ENCODE measurements at regions not wholly inside any gene's neighbourhood (a gene's known extent, or its start where the extent isn't known, plus 50 kb on each side); places are given as distances from the start of the nearest gene placed in this dataset.

- DNase-seq = no peak
Observed at GRCh38 chr4:181581983-181582382, 661.2 kb upstream of the TENM3 start.

DNA sequence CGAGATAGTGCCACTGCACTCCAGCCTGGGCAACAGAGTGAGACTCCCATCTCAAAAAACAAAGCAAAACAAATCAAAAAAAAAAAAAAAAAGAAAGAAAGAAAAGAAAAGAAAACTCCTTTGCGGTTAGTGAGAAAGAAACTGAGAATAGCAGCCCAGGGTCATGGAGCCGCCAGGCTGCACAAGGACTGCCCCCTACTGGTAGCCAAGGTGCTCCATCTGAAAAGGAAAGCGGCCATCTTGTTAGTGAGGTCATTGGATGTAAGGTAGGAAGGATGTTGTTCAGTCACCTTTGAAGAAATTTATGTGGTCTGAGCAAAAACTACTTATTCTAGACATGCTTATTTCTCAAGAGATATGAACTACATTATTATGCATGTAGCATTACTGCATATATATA is 660.6 kb upstream of the TENM3 start:
- DNase-seq = no peak

- DNase-seq = no peak
Observed at GRCh38 chr4:181588733-181589302, 654.4 kb upstream of the TENM3 start.

- DNase-seq = no peak
Observed at GRCh38 chr4:181592221-181592745, 650.9 kb upstream of the TENM3 start.

DNA sequence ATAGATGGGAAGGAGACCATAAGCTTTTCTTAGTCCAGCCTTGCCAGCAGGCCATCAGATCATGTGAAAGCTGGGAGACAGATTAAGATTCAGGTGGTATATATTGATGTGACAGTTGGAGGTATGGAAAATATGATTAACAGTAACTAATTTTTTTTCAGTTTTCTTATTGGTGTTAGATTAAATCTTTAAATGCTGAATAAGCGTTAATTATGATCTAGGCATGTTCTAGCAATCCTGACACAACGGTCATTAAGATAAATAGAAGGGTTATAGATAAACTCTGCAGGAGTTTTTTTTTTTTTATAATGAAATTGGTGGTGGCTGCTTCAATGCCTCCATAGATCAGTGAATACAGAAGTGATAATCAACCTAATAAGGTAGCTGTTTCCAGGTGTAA is 649.5 kb upstream of the TENM3 start:
- DNase-seq = no peak

DNA sequence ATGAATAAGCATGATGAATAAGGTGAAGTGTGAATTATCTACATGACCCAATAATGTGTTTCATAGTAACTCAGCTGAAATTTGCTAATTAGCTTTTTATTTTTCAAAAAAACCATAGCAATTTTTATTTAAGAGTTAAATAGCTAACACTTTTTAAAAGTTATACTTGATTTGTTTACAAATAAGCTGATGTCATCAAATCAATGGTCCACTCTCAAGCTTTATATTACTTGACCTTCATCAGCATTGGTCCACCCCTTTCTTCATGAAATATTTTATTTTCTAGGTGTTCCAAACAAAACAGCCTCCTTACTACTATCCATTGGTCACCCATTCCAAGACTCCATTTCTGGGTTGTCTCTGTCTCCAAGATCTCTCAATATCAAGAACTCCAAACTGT is 649.0 kb upstream of the TENM3 start:
- no peak for DNase-seq

GRCh38 chr4:181595716-181596115 is 647.5 kb upstream of the TENM3 start:
- no peak for DNase-seq

- DNase-seq = no peak
Observed at GRCh38 chr4:181597766-181598165, 645.4 kb upstream of the TENM3 start.

- no peak for DNase-seq
Observed at GRCh38 chr4:181599134-181599533, 644.1 kb upstream of the TENM3 start.

DNA sequence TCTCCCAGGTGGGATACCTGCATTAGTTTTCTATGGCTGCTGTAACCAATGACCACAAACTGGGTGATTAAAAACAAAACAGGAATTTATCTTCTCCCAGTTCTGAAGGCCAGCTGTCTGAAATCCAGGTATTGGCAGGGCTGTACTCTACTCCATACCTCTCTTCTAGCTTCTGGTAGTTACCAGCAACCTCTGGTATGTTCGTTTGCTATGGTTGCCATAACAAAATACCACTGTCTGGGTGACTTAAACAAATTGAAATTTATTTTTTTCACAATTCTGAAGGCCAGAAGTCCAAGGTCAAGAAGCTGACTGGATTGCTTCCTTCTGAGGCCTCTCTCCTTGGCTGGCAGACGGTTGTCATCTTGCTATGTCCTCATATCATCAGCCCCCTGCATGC is 642.1 kb upstream of the TENM3 start:
- DNase-seq = no peak

DNA sequence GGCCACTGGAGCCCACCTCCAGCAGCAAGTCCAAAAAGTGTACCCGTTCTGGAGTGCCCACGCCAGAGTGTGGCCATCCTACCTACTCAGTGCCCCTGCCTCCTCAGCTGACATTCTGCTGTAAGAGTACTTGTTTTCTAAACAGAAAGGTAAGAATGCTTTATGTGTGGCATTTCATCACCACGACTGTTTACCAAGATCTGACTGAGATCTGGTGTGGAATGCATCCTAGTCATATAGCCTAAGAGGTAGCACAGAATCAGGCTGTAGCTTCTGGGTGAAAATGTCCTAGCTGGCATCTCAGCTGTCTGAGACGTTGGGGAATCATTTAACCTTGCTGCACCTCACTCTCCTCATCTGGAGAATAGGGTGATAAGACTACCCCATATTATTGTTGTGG is 638.7 kb upstream of the TENM3 start:
- no peak for DNase-seq

GRCh38 chr4:181606300-181606699 is 636.9 kb upstream of the TENM3 start:
- no peak for DNase-seq

GRCh38 chr4:181608181-181608580 is 635.0 kb upstream of the TENM3 start:
- no peak for DNase-seq

DNA sequence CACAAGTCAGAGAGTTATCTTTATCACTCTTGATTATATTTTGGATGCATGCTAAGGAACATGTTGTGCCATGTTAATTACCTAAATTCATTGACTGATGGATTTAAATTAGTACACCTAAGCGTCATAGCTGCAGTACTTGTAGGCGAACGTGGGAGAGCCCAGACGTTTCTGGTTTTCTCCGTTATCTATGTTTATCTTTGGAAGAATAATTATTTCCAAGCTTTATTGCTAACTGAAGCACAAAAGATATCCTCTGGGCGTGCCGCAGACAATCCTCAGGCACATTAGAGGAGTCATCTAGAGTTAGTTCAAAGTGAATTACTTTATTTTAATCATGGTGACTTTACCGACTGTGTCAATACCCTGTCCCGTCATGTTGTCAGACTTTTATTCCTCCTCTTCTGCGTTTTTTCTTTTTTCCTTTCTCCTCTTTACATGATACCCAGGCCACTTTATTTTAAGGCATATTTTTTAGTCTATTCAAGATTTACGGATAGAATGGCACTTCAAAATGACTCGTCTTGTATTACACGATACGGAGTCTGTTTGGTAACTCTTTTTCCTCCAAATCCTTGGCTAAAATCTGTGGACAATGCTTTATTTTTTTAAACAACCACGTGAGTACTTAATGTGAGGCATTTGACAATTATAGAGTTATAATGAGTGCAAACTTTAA is 632.0 kb upstream of the TENM3 start:
- DNase-seq = no peak

DNA sequence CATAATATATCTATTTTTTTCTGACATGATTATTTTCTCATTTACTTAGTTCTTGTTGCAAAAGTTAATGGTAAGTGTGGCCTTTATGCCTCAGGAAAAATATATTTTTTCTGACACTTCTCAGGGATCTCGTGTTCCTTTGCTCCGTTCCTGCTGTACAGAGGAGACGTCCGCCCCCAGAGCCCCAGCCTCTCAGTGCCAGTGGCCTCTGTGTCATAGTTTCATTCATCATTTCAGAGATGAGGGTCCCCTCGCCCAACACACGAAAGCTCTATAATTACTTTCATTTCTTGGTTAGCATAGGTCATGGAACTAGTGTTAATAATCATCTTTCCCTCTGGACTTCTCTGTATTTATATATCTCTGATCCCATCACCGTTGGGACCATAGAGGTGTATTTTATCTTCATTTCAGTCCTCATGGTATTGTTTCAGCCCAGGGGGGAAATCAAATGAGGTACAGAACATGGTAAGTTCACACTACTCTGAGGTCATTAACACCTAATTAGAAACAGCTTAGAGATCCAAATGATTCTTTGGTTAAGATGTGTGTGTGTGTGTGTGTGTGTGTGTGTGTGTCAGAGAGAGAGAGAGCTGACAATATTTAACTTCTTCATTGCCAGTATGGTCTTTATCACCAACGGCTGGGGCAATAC is 631.1 kb upstream of the TENM3 start:
- DNase-seq = no peak

GRCh38 chr4:181613200-181613599 is 630.0 kb upstream of the TENM3 start:
- DNase-seq = no peak

- no peak for DNase-seq
Observed at GRCh38 chr4:181618038-181618618, 625.1 kb upstream of the TENM3 start.

GRCh38 chr4:181618896-181619295 is 624.3 kb upstream of the TENM3 start:
- DNase-seq = no peak

GRCh38 chr4:181619651-181620050 is 623.6 kb upstream of the TENM3 start:
- no peak for DNase-seq

- no peak for DNase-seq
Observed at GRCh38 chr4:181637186-181638105, 605.8 kb upstream of the TENM3 start.

GRCh38 chr4:181643466-181643865 is 599.7 kb upstream of the TENM3 start:
- DNase-seq = no peak

DNA sequence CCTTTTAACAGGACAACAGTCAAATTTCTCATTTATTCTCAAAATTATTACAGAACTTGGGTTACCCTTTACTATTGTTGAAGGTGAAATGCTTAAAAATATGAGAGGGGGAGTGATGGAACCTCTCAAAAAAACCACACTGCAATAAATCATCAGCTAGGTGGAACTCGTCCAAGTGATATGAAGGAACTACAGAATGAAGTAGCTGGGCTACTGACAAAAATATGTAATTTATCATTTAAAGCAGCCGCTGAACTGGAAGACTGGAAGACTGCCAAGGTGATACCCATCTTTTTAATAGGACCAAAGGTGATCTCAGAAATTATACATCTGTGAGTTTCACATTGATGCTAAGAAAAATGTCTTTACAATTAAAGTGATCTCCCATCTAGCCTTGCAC is 597.7 kb upstream of the TENM3 start:
- no peak for DNase-seq

DNA sequence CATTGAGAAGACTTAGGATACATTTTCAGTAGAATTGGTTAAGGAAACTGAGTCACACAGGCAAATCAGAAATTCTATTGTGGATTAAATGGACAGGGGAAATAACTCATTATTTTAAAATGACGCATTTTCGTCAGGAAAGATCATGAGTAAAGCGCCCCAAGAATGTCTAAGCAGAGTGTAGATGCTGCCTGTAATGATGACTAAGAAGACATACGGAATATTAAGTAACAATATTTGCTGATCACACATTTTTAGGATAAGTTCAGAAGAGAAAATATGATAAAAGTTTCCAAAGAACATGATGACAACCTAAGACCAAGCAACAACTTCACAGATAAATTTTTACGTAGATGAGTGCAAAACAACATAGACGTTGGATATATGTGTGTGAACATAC is 596.3 kb upstream of the TENM3 start:
- DNase-seq = no peak

Data from CD4-positive, alpha-beta T cell treated with Interleukin-10 for 1 hour (primary cell).